Astrocyte (in vitro differentiated cells and primary cell): ENCODE measurements at regions not wholly inside any gene's neighbourhood (a gene's known extent, or its start where the extent isn't known, plus 50 kb on each side); places are given as distances from the start of the nearest gene placed in this dataset.

Source experiments
- DNase-seq: peaks from one replicate; pipeline ENCODE4 v3.0.0-alpha.2; 2010; ENCODE audit warnings: low read depth
- FAIRE-seq: peaks from 2 replicates; lab custom pipeline; 2011; peaks lifted over from hg19 to GRCh38; lab: Jason Lieb, UNC
- H2AFZ ChIP-seq: 2 replicates; pipeline ENCODE4 v1.6.0; 2012; ENCODE audit warnings: low read depth, low read length, inconsistent platforms
- H3K27ac ChIP-seq: 2 replicates; pipeline ENCODE4 v1.5.1; 2011; ENCODE audit warnings: low read depth, low read length, inconsistent platforms
- H3K27me3 ChIP-seq: 2 replicates; pipeline ENCODE4 v1.6.0; 2011; ENCODE audit warnings: low read length, inconsistent platforms; ENCODE audit not compliant: insufficient read depth
- H3K36me3 ChIP-seq: 2 replicates; pipeline ENCODE4 v1.5.1; 2011; ENCODE audit warnings: low read length, inconsistent platforms; ENCODE audit not compliant: insufficient read depth
- H3K4me1 ChIP-seq: 2 replicates; pipeline ENCODE4 v1.5.1; 2011; ENCODE audit warnings: low read length, inconsistent platforms; ENCODE audit not compliant: insufficient read depth
- H3K4me2 ChIP-seq: 2 replicates; pipeline ENCODE4 v1.6.0; 2012; ENCODE audit warnings: low read length, inconsistent platforms
- H3K4me3 ChIP-seq: 2 replicates; pipeline ENCODE4 v1.5.1; 2011; ENCODE audit warnings: low read depth, mild to moderate bottlenecking, low read length, inconsistent platforms; ENCODE audit not compliant: insufficient read depth
- H3K79me2 ChIP-seq: 2 replicates; pipeline ENCODE4 v1.6.0; 2012; ENCODE audit warnings: mild to moderate bottlenecking, low read length, inconsistent platforms; ENCODE audit not compliant: insufficient read depth
- H3K9ac ChIP-seq: 2 replicates; pipeline ENCODE4 v1.6.0; 2012; ENCODE audit warnings: mild to moderate bottlenecking, low read length, inconsistent platforms
- H3K9me3 ChIP-seq: 2 replicates; pipeline ENCODE4 v1.5.1; 2012; ENCODE audit warnings: low read depth, mild to moderate bottlenecking, low read length, inconsistent platforms; ENCODE audit not compliant: insufficient read depth
- H4K20me1 ChIP-seq: 2 replicates; pipeline ENCODE4 v1.6.0; 2012; ENCODE audit warnings: low read length, inconsistent platforms; ENCODE audit not compliant: insufficient read depth
- H3K27ac Mint-ChIP-seq: one replicate; pipeline ENCODE4 v1.8.0; 2021; ENCODE audit warnings: mild to moderate bottlenecking, mixed read lengths; ENCODE audit not compliant: unreplicated experiment
- H3K27me3 Mint-ChIP-seq: one replicate; pipeline ENCODE4 v1.8.0; 2021; ENCODE audit warnings: low read depth, mixed read lengths; ENCODE audit not compliant: unreplicated experiment
- H3K36me3 Mint-ChIP-seq: one replicate; pipeline ENCODE4 v1.8.0; 2021; ENCODE audit warnings: low read depth, mixed read lengths; ENCODE audit not compliant: unreplicated experiment
- H3K4me1 Mint-ChIP-seq: one replicate; pipeline ENCODE4 v1.8.0; 2021; ENCODE audit warnings: low read depth, mixed read lengths; ENCODE audit not compliant: unreplicated experiment
- H3K4me3 Mint-ChIP-seq: one replicate; pipeline ENCODE4 v1.8.0; 2021; ENCODE audit warnings: mild to moderate bottlenecking, moderate library complexity, mixed read lengths; ENCODE audit not compliant: unreplicated experiment
- H3K9me3 Mint-ChIP-seq: one replicate; pipeline ENCODE4 v1.8.0; 2021; ENCODE audit warnings: mild to moderate bottlenecking, mixed read lengths; ENCODE audit not compliant: unreplicated experiment
- EZH2 ChIP-seq: IDR thresholded peaks from 2 replicates; pipeline ENCODE4 v1.6.1; 2012; ENCODE audit warnings: mild to moderate bottlenecking, low read length, inconsistent platforms; ENCODE audit not compliant: insufficient read depth
- TF ChIP-seq, protein P1 (sequence below): IDR thresholded peaks from 2 replicates; pipeline ENCODE4 v1.5.1; 2011; ENCODE audit warnings: low read depth, mild to moderate bottlenecking, inconsistent platforms, low read length, moderate library complexity; ENCODE audit not compliant: insufficient read depth

DNA sequence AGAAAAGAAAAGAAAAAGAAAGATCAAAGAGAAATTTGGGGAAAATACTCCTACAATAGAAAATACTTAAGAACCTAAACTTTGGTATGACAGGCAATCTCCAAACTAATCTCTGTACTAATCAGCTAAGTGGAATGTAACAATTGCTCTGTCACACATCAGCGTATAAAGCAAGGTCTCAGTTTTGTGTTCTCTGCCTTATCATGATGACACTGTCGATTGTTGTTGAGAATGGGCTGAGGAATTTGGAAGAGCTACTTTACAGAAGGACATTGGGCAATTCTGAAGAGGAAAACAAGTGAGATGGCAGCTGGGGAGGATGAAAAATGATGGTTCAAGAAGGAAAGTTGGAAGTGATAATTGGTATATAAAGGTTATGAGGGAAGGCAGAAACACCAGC is 486.0 kb upstream of the HTR2C start:
- DNase-seq (no peak), FAIRE-seq (peak; percentile 34)
- no peaks in the 10 kb centered on the region for H3K36me3 Mint-ChIP-seq
- no peak overlapping the region for H2AFZ ChIP-seq
- no peaks in the 10 kb centered on the region for H3K27me3 ChIP-seq
- TF ChIP-seq, protein P1, sequence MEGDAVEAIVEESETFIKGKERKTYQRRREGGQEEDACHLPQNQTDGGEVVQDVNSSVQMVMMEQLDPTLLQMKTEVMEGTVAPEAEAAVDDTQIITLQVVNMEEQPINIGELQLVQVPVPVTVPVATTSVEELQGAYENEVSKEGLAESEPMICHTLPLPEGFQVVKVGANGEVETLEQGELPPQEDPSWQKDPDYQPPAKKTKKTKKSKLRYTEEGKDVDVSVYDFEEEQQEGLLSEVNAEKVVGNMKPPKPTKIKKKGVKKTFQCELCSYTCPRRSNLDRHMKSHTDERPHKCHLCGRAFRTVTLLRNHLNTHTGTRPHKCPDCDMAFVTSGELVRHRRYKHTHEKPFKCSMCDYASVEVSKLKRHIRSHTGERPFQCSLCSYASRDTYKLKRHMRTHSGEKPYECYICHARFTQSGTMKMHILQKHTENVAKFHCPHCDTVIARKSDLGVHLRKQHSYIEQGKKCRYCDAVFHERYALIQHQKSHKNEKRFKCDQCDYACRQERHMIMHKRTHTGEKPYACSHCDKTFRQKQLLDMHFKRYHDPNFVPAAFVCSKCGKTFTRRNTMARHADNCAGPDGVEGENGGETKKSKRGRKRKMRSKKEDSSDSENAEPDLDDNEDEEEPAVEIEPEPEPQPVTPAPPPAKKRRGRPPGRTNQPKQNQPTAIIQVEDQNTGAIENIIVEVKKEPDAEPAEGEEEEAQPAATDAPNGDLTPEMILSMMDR: no peak
- no peak for TF ChIP-seq EZH2
- no peaks in the 10 kb centered on the region for H3K4me1 ChIP-seq
- H3K9ac ChIP-seq: no peak overlapping the region
- H3K4me1 Mint-ChIP-seq: no peaks in the 10 kb centered on the region
- H3K27me3 Mint-ChIP-seq: no peaks in the 10 kb centered on the region
- H3K36me3 ChIP-seq: no peaks in the 10 kb centered on the region
- no peaks in the 10 kb centered on the region for H3K9me3 Mint-ChIP-seq
- H3K27ac Mint-ChIP-seq: no peak overlapping the region
- no peaks in the 10 kb centered on the region for H3K79me2 ChIP-seq
- H3K4me3 Mint-ChIP-seq: no peak overlapping the region
- H4K20me1 ChIP-seq: no peaks in the 10 kb centered on the region
- no peak overlapping the region for H3K27ac ChIP-seq
- no peak overlapping the region for H3K4me3 ChIP-seq
- H3K4me2 ChIP-seq: no peak overlapping the region
- no peaks in the 10 kb centered on the region for H3K9me3 ChIP-seq

GRCh38 chrX:114097427-114097826 is 486.5 kb upstream of the HTR2C start:
- FAIRE-seq: peak; percentile 74
- no peak overlapping the region for H3K9ac ChIP-seq
- no peaks in the 10 kb centered on the region for H3K79me2 ChIP-seq
- no peaks in the 10 kb centered on the region for H3K9me3 Mint-ChIP-seq
- H3K36me3 Mint-ChIP-seq: no peaks in the 10 kb centered on the region
- H3K9me3 ChIP-seq: no peaks in the 10 kb centered on the region
- H2AFZ ChIP-seq: no peak overlapping the region
- DNase-seq: no peak
- no peak for TF ChIP-seq EZH2
- TF ChIP-seq, protein P1: no peak
- H4K20me1 ChIP-seq: no peaks in the 10 kb centered on the region
- no peaks in the 10 kb centered on the region for H3K27me3 ChIP-seq
- no peak overlapping the region for H3K4me3 Mint-ChIP-seq
- H3K27me3 Mint-ChIP-seq: no peaks in the 10 kb centered on the region
- H3K27ac ChIP-seq: no peak overlapping the region
- no peak overlapping the region for H3K4me3 ChIP-seq
- H3K27ac Mint-ChIP-seq: no peak overlapping the region
- no peaks in the 10 kb centered on the region for H3K4me1 ChIP-seq
- H3K4me1 Mint-ChIP-seq: no peaks in the 10 kb centered on the region
- no peaks in the 10 kb centered on the region for H3K36me3 ChIP-seq
- no peak overlapping the region for H3K4me2 ChIP-seq

GRCh38 chrX:114095789-114096188 is 488.1 kb upstream of the HTR2C start:
- Histone ChIP-seq H3K9me3 (no peaks in the 10 kb centered on the region), H3K79me2 (no peaks in the 10 kb centered on the region), H3K4me1 (no peaks in the 10 kb centered on the region), H3K27me3 (no peaks in the 10 kb centered on the region), H3K9ac (no peak overlapping the region), H4K20me1 (no peaks in the 10 kb centered on the region), H2AFZ (no peak overlapping the region), H3K4me2 (no peak overlapping the region), H3K4me3 (no peak overlapping the region), H3K27ac (no peak overlapping the region), H3K36me3 (no peaks in the 10 kb centered on the region)
- no peaks in the 10 kb centered on the region for H3K27me3 Mint-ChIP-seq
- no peaks in the 10 kb centered on the region for H3K36me3 Mint-ChIP-seq
- no peak for DNase-seq
- H3K27ac Mint-ChIP-seq: no peak overlapping the region
- H3K9me3 Mint-ChIP-seq: peaks cover 2% of the 10 kb centered on the region
- no peaks in the 10 kb centered on the region for H3K4me1 Mint-ChIP-seq
- peak; percentile 58 for FAIRE-seq
- TF ChIP-seq, protein P1: no peak
- TF ChIP-seq EZH2: no peak
- H3K4me3 Mint-ChIP-seq: no peak overlapping the region
